GM18951 (cell line): ENCODE measurements at regions not wholly inside any gene's neighbourhood (a gene's known extent, or its start where the extent isn't known, plus 50 kb on each side); places are given as distances from the start of the nearest gene placed in this dataset.

ENCODE experiments used
- POLR2A ChIP-seq: IDR thresholded peaks from 4 replicates; pipeline ENCODE4 v1.6.1; 2011; ENCODE audit warnings: mild to moderate bottlenecking; ENCODE audit not compliant: insufficient read length, insufficient read depth; ENCODE audit errors: extremely low read depth
- in situ Hi-C: fragments of 300-500 bp; cut with MboI; formaldehyde crosslinking; loops from one replicate; pipeline ENCODE4 v1.12.0; 2022; ENCODE audit warnings: low sequenced_read_pairs, mixed read lengths, inconsistent platforms; ENCODE audit not compliant: unreplicated experiment

- in situ Hi-C loops: no loop called here
- TF ChIP-seq POLR2A: no peak
These were observed 429.0 kb upstream of the ATP11B start for GRCh38 chr3:182364323-182364722.

GRCh38 chr3:182364723-182365650 is 428.3 kb upstream of the ATP11B start:
- TF ChIP-seq POLR2A: no peak
- in situ Hi-C loops: no loop called here

- TF ChIP-seq POLR2A: no peak
- in situ Hi-C loops: no loop called here
These were observed 426.6 kb upstream of the ATP11B start for GRCh38 chr3:182366746-182367145.

GRCh38 chr3:182369861-182370260 is 423.4 kb upstream of the ATP11B start:
- in situ Hi-C loops: no loop called here
- no peak for TF ChIP-seq POLR2A

GRCh38 chr3:182370949-182371348 is 422.4 kb upstream of the ATP11B start:
- TF ChIP-seq POLR2A: no peak
- in situ Hi-C loops: no loop called here

- no peak for TF ChIP-seq POLR2A
- in situ Hi-C loops: no loop called here
These were observed 417.4 kb upstream of the ATP11B start for GRCh38 chr3:182375916-182376315.

- in situ Hi-C loops: no loop called here
- TF ChIP-seq POLR2A: no peak
These were observed 411.0 kb upstream of the ATP11B start for GRCh38 chr3:182382112-182382857.

- in situ Hi-C loops: no loop called here
- no peak for TF ChIP-seq POLR2A
These were observed 409.1 kb upstream of the ATP11B start for GRCh38 chr3:182384221-182384620.

- in situ Hi-C loops: no loop called here
- no peak for TF ChIP-seq POLR2A
These were observed 407.9 kb upstream of the ATP11B start for GRCh38 chr3:182385356-182385755.

GRCh38 chr3:182388506-182388905 is 404.8 kb upstream of the ATP11B start:
- no peak for TF ChIP-seq POLR2A
- in situ Hi-C loops: no loop called here

GRCh38 chr3:182389071-182389815 is 404.1 kb upstream of the ATP11B start:
- in situ Hi-C loops: no loop called here
- no peak for TF ChIP-seq POLR2A

- no peak for TF ChIP-seq POLR2A
- in situ Hi-C loops: no loop called here
These were observed 402.9 kb upstream of the ATP11B start for GRCh38 chr3:182390421-182390820.
